HG02588 (cell line): ENCODE measurements at regions not wholly inside any gene's neighbourhood (a gene's known extent, or its start where the extent isn't known, plus 50 kb on each side); places are given as distances from the start of the nearest gene placed in this dataset.
A peak's percentile ranks its signal among the peaks of the same experiment; 100 is the strongest.
"Not testable (repeated sequence)": the region's sequence is repeated elsewhere in the genome, so short reads cannot be mapped to it uniquely, and the experiment has no call there.

Source experiments
- ATAC-seq: cut with Tn5 transposase; IDR thresholded peaks from one replicate; pipeline ENCODE4 v1.9.1; 2021; ENCODE audit warnings: mild to moderate bottlenecking, moderate library complexity; ENCODE audit not compliant: unreplicated experiment

DNA sequence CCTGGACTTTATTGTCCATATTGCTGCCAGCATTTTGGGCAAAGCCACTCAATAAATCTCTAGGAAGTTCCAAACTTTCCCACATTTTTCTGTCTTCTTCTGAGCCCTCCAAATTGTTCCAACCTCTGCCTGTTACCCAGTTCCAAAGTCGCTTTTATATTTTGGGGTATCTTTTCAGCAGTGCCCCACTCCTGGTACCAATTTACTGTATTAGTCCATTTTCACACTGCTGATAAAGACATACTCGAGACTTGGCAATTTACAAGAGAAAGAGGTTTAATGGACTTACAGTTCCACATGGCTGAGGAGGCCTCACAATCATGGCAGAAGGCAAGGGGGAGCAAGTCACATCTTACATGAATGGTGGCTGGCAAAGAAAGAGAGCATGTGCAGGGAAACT, 53.4 kb downstream of the AHSP start:
- ATAC-seq, result not testable (repeated sequence)

DNA sequence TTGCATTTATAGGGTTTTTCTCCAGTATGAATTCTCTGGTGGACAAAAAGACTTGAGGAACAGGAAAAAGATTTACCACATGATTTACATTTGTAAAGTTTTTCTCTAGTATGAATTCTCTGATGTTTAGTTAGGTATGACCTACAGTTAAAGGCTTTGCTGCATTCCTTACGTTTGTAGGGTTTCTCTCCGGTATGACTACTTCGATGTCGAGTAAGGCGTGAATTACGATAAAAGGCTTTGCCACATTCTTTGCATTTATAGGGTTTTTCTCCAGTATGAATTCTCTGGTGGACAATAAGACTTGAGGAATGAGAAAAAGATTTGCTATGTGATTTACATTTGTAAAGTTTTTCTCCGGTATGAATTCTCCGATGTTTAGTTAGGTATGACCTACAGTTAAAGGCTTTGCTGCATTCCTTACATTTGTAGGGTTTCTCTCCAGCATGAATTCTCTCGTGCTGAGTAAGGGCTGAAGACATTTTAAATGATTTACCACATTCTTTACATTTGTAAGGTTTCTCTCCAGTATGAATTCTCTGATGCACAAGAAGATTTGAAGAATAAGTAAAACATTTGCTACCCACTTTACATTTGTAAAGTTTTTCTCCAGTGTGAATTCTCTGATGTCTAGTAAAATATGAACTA, 74.2 kb downstream of the AHSP start:
- not testable (repeated sequence) for ATAC-seq

DNA sequence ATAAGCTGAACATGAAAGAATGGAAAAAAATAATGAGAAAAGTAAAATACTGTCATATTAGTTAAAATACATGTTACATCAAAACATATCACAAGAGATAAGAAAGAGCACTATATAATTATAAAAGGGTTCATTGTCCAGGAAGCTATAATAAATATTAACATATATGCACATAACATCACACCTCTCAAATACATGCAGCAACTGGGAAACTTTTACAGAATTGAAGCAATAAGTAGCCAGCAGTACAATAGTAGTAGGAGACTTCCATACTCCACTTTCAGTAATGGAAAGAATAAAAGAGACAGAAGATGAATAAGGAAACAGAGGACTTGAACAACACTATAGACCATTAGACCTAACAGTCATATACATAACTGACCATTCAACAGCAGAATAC, 90.4 kb downstream of the AHSP start:
- no peak for ATAC-seq

DNA sequence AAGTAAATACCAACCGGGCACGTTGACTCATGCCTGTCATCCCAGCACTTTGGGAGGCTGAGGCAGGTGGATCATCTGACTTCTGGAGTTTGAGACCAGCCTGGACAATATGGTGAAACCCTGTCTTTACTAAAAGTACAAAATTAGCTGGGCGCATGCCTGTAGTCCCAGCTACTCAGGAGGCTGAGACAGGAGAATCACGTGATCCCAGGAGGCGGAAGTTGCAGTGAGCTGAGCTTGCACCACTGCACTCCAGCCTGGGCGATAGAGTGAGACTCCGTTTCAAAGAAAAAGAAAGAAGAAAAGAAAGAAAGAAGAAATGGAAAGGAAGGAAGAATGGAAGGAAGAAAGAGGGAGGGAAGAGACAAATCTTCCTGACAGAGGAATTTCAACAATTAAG, 108.7 kb downstream of the AHSP start:
- ATAC-seq, result no peak

DNA sequence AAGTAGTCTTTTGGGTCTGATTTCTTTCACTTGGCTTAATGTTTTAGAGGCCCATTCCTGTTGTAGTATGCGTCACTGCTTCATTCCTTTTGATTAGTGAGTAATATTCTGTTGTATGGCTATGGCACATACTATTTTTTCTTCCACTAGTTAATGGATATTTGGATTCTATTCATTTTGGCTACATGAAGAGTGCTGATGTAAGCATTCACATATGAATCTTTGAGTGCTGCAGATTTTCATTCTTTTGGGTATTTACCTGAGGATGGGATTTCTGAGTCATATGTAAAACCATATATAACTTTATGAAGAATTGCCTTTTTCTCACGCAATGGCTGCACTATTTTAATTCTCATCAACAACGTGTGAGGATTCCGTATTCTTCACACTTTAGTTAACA, 113.6 kb downstream of the AHSP start:
- ATAC-seq, result no peak

DNA sequence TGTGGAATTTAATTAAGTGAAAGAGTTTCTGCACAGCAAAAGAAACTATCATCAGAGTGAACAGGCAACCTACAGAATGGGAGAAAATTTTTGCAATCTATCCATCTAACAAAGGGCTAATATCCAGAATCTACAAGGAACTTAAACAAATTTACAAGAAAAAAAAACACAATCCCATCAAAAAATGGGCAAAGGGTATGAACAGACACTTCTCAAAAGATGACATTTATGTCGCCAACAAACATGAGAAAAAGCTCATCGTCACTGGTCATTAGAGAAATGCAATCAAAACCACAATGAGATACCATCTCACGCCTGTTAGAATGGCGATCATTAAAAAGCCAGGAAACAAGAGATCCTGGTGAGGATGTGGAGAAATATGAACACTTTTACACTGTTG, 128.0 kb downstream of the AHSP start:
- ATAC-seq, result not testable (repeated sequence)

DNA sequence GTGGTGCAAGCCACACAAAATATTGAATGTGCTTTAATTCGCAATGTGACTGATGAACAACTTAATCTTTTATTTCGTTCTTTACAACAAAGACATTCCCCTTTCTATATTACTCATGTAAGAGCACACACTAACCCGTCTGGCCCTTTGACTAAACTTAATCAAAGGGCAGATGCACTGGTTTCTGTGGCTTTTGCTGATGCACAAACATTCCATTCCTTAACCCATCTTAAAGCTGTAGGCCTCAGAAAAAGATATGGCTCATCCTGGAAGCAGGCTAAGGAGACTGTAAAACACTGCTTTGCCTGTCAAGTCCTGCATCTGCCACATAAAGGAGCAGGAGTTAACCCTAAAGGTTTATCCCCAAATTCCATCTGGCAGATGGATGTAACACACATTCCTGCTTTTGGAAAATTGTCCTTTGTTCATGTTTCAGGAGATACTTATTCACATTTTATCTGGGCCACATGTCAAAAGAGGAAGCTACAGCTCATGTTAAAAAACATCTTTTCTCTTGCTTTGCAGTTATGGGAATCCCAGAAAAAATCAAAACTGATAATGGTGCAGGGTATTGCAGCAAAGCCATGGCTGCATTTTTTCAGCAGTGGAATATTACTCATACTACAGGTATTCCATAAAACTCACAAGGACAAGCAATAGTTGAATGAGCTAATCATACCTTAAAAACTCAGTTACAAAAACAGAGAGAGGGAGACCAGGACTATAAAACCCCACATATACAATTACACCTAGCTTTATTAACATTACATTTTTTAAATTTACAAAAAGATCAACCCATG, 137.2 kb downstream of the AHSP start:
- no peak for ATAC-seq

DNA sequence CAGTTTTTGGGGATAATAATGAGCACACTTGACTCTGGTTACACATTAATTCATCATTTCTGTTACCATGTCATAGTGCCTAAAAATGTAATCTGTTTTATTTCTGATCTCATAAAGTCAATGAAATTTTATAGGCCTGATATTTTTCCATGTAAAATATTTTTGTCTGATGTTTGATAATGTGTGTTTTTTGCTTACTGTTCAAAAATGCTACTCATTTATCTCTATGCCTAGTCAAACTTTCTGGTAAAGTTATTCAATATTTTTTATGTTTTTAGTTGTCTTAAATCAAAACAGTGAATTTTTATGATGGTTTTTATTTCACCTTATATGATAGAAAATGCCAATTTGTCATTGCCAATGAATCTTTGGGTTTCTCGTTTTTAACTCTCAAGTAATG, 147.0 kb downstream of the AHSP start:
- no peak for ATAC-seq

DNA sequence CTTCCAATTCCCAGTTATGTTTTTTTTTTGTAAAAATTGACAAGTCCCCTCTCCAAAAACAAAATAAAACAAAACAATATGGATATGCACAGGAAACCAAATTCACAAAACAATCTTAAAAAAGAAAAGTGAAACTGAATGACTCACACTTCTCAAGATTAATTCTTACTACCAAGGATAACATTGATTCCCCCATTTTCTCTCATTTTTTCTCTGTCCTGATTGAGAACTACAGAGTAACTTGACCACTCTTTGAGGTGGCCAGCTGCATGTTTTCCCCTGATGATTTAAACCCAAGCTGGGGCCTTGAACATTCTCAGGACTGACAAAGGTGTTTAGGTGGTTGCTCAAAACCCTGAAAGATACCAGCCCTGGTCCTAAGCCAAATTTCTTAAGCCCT, 149.0 kb downstream of the AHSP start:
- no peak for ATAC-seq

DNA sequence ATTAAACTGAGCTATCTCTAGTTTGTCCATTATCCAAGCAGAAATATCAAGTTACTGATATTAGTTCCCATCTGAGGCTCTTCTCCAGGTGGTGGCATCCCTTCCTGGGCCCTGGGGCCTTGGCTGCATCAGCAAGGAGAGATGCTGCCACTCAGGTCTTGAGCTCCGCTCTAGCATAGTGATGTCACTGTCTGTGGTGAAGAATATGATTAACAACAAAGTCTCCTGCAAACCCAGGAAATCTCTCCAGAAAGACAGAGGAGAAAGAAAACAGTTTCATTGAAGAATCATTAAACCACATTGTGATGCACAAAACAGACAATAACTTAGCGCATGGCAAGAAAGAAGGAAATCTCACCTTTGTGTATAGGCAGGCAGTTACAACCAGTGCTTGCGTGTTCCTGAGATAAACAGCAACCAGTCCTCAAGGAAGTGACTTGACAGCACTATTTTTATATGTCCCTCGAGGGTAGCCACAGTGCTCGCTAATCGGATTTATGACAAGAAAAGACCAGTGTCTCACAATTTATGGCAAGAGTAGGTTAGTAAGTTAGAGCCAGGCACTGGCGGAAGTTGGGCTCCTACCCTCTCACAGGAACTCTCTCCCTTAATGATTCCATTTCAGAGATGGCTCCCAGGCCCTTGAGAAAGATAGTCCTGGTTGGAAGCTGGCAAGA, 151.1 kb downstream of the AHSP start:
- no peak for ATAC-seq

DNA sequence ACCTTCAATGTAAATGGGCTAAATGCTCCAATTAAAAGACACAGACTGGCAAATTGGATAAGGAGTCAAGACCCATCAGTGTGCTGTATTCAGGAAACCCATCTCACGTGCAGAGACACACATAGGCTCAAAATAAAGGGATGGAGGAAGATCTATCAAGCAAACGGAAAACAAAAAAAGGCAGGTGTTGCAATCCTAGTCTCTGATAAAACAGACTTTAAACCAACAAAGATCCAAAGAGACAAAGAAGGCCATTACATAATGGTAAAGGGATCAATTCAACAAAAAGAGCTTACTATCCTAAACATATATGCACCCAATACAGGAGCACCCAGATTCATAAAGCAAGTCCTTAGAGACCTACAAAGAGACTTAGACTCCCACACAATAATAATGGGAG, 161.6 kb downstream of the AHSP start:
- ATAC-seq, result not testable (repeated sequence)

DNA sequence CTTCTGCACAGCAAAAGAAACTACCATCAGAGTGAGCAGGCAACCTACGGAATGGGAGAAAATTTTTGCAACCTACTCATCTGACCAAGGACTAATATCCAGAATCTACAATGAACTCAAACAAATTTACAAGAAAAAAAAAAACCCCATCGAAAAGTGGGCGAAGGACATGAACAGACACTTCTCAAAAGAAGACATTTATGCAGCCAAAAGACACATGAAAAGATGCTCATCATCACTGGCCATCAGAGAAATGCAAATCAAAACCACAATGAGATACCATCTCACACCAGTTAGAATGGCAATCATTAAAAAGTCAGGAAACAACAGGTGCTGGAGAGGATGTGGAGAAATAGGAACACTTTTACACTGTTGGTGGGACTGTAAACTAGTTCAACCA, 164.6 kb downstream of the AHSP start:
- ATAC-seq, result not testable (repeated sequence)

DNA sequence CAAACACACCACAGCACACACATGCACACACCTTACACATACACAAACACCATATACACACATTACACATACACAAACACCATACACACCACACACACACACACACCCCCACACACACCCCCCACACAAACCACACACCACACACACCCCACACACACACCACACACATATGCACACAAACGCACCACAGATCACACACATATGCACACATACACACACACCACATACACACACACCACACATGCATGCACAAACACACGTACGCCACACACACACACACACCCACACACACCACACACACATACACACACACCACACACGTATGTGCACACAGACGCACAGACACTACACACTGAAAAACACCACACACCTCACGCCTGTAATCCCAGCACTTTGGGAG, 166.0 kb downstream of the AHSP start:
- no peak for ATAC-seq

DNA sequence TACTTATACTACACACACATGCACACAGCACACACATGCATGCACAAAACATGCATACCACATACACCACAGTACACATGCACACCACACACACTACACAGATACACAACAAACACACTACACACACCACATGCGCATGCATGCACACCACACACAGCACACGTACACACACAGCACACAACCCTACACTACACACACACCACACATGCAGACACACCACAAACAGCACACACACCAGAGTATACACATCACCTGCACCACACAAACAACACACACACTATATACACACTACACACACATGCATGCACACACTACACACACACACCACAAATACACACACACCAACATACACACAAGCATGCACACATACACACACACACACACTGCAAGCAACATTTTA, 166.8 kb downstream of the AHSP start:
- no peak for ATAC-seq

DNA sequence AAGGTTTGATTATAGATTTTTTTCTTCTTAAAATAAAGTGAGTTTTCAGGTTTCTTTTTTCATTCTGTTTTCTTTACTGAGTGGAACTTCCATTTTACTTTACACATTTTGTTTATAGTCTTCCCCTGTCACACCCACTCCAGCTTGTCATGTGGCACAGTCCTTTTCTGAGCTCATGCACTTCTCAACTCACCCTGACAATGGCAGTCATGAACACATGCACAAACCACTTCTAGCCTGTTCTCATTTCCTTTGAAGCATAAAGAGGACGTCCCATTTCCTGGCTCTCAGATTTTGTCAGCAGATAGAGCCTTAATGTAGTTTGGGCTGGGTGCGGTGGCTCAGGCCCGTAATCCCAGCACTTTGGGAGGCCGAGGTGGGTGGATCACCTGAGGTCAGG, 168.0 kb downstream of the AHSP start:
- no peak for ATAC-seq

DNA sequence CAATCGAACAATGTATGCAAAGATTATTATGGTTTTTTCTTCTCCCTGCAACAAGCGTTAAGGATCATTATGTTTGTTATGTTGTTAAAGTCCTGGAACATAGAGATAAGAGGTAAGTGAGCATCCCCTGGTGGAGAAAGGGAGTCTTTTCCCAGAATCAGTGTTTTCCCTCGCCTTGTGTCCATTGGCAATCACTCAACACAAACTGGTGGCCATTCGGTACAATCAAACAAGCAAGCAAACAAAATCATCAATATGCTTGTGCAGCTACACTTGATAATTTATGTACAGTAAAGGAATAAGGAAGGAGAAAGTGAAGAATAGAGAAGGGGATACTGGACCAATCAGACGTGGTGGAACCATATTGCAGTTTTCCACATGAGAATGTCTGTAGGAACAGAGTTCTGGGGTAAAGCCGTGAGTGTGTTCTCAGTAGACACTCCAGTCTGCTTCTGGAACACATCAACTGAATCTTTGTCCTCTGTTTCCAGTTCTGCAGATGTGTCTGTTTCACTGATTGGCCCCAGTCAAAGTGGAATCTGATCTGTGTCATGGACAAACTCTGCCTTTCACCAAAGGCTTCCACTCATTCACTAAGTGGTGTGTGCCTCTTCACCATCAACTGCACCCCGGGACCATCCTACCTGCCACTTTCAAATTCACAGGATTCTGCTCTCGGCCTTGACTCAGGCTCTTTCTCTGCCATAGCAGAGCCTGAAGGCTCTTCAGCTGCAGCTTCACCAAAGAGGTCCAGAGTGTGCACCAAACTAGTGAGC, 169.5 kb downstream of the AHSP start:
- ATAC-seq, result no peak

DNA sequence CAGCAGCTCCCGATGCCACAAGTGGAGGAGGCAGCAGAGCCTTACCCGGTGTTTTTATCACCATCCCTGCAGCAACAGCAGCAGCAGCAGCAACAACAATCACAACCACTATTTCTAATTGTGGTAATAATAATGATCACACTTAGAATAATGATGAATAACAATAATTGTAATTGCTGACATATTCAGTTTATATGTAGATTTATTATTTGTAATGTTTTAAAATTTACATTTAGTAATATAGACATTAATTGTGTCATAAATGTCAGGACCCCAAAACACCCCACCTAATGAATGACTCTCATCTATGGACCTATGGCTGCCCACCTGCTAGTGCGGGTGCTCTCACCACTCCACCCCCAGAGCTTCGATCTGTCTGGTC, 170.0 kb downstream of the AHSP start:
- no peak for ATAC-seq

DNA sequence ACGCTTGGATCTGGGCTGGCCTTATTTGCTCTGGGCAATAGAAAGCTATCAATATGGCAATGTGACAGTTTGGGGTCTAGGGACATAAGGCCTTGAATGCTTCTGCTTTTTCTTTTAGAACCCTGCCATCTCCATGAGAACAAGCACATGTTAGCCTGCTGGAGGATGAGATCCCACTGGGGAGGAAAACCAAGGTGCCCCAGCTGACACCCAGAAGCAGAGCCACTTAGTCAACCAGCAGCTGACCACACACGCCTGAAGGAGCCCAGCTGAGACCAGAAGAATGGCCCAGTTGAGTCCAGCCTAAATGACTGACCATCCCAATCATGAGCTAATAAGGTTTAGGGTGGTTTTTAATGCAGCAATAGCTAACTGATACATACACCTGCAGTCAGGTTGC, 171.2 kb downstream of the AHSP start:
- ATAC-seq, result no peak

DNA sequence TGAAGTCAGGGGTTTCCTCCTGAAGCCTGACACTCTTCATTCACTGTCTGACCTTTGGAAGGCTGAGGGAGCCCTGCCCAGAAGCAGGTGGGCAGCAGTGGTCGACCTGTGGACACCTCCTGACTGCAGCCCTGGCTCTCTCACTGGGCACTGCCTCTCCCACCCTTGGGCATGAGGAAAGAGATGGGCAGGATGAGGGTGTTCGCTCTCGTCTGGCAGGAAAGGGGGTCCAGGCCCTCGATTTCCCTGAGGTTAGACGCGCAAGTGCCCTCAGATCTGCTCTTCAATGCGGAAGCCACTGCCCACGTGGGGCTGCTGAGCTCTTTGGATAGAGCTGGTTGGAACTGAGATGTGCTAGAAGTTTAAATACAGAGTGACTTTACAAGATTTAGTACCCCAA, 171.9 kb downstream of the AHSP start:
- no peak for ATAC-seq

DNA sequence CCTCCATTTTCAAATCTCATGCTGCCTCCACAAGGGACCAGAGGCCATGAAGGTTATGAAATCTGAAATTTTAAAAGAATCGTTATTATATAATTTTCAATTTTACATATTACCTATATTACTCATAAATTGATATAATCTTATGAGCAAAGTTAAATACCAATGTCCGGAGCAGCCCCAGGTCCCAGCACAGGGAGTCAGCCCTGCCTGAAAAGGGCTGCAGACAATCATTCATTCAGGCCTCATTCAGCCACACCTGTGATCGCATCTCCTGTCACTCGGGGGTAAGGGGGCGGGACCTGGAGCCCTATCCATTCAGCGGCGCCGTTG, 172.5 kb downstream of the AHSP start:
- no peak for ATAC-seq

DNA sequence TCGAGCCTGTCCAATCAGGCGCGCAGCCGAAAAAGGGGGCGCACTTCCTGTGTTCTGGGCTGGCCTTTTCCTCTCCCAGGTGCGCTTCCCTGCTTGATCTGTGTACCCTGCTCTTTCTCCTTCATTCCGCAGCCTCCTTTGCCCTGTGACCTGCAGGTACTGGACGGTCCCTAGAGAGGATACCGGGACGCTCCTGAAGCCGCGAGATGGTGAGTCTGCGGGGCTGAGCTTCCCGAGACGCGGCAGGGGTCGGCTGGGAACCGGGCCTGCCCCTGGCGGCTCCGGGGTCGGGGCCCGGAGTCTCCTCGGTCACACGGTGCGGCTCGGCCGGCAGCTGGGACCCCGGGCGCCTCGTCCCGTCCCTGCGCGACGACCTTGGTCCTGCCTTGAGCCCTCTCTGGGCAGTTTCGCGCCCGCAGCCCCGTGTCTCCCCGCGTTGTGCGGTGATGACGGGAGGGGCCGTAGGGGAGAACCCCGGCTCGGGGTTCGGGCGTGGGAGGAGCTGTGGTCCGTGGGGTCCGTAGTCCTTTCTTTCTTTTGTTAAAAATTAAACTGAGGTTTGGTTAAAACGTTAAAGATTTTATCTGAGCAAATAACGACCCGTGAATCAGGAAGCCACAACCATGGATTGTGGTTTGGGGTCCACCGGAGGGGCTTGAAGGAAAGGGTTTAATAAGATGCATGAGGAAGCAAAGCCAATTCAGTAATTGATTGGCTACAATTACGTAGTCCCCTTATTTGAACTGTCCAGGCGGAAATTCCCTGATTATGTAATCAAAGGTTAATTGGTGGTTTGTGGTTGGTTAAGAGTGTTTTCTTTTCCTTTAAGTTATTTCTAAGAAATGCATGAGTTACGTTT, 172.8 kb upstream of the ZNF267 start:
- peak; percentile 87 for ATAC-seq
